GM19328 (cell line): ENCODE measurements at regions not wholly inside any gene's neighbourhood (a gene's known extent, or its start where the extent isn't known, plus 50 kb on each side); places are given as distances from the start of the nearest gene placed in this dataset.

Source experiments
- ATAC-seq: cut with Tn5 transposase; IDR thresholded peaks from one replicate; pipeline ENCODE4 v1.9.1; 2021; ENCODE audit warnings: mild to moderate bottlenecking, moderate library complexity; ENCODE audit not compliant: unreplicated experiment

- ATAC-seq: no peak
Measured at GRCh38 chr18:45119876-45120275, 439.2 kb downstream of the SETBP1 start.

- ATAC-seq: no peak
Measured at GRCh38 chr18:45121146-45121545, 440.5 kb downstream of the SETBP1 start.

DNA sequence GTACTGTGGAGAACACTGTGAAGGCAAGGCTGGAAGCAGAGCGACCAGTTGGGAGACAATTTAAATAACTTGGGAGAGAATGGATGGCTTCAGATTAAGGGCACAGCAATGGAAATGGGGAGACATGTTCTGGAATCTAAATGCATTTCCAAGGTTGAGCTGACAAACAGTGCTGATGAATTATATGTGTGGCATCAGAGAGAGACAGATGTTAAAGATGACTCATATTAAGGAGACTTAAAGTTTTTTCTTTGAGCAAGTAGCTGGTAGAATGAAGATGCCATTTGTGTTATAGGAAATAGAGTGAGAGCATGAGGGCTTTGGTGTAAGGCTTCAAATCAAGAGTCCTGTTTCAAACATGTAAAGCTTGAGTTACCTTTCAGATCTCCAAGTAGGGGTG is 441.8 kb downstream of the SETBP1 start:
- ATAC-seq: no peak

DNA sequence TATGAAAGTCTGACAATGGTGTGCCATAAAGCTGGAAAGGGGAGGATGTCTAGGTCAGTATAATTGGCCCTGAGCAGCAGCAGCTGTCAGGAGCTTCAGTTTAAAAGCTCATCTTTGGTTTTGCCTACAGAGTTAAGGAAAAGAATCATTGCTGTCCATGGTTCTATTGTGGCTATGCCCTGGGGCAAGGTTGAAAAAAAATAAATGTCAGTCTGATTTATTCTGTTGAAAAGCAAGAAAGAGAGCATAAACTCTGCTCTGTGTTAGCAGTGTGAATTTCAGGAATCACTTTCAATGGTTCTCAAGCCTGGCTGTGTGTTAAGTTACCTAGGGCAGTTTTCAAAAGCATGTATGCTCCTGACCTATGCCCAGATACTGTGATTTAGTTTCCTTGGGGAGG is 446.7 kb downstream of the SETBP1 start:
- ATAC-seq: no peak

- no peak for ATAC-seq
Measured at GRCh38 chr18:45133276-45133675, 452.6 kb downstream of the SETBP1 start.

GRCh38 chr18:45136381-45137086 is 455.8 kb downstream of the SETBP1 start:
- ATAC-seq: no peak

DNA sequence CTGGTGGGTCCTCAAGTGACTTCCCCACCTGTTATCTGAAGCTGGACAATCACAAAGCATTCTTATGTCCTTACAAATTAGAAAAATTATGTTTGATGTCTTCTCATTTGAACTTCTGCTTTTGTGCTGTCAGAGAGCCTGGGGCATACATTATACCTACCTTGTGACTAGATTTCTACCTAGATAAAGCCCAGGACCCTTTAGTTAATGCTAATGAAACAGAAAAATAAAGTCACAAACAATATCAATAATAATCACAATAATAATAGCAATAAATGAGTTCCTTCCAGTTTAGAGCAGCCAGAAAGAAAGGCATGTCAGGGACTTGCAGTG is 456.4 kb downstream of the SETBP1 start:
- no peak for ATAC-seq

DNA sequence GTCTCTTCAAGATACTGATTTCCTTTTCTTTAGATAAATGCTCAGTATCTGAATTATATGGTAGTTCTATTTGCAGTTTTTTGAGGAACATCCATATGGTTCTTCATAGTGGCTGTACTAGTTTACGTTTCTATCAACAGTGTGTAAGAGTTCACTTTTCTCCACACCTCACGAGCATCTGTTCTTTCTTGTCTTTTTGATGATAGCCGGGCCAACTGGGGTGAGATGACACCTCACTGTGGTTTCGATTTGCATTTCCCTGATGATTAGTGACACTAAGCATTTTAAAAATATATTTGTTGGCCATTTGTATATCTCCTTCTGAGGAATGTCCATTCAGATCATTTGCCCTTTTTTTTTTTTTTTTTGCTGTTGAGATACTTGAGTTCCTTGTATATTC is 458.8 kb downstream of the SETBP1 start:
- no peak for ATAC-seq

DNA sequence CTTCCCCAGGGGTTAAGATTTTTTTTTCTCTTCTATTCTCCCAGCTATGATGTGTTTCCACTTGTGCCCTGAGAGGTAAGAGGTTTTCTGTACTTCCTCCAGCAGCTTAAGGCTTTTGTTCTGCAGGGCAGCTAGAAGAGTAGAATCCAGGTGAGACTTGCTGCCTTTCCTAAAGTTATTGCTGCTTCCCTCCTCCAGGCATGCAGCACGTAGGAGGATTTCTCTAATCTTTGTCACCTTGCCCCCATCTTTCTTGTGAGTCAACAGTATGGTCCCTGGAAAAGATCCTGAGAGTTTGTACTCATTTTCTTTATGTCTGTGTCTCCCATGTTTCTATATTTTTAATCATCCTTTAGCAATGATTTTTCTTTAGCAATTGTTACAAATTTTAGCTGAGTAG is 462.2 kb downstream of the SETBP1 start:
- ATAC-seq: no peak

GRCh38 chr18:45149712-45150111 is 465.6 kb upstream of the SLC14A2 start:
- no peak for ATAC-seq

DNA sequence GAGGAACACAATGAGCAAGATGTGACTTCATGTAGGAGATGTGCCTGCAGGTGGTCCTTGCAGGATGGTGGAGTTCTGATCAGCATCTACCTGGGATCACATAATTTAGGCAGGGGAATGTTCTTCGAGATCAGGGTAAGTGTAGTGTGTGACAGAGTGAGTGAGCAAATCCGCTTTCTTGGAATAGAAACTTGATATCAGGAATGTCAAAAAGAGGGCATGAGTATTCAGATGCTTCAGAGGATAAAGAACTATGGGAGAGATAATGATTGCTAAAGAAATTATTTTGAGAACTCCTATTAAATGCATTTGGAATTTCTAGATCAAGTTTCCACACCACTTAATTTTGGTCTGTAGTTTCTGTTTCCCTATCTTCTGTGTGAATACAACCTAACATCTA is 463.6 kb upstream of the SLC14A2 start:
- no peak for ATAC-seq

DNA sequence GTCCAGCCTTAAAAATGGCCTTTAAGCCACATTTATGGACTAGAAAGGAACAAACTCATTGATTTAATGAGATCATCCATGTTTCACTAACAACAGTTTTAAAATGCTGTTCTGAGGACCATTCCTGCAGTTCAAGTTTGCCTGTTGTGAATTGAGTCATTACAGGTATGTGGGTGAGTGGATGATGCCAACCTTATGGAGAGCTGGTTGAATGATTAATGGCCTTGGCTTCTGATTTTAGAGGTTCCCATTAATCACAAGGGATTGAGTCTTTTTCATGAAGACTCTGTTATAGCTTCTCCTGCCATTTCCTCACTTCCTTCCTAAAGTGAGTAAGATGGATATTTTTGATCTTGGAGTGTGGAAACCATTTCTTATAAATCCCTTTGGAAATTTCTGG is 459.8 kb upstream of the SLC14A2 start:
- no peak for ATAC-seq

- ATAC-seq: no peak
Measured at GRCh38 chr18:45156946-45157345, 458.3 kb upstream of the SLC14A2 start.

DNA sequence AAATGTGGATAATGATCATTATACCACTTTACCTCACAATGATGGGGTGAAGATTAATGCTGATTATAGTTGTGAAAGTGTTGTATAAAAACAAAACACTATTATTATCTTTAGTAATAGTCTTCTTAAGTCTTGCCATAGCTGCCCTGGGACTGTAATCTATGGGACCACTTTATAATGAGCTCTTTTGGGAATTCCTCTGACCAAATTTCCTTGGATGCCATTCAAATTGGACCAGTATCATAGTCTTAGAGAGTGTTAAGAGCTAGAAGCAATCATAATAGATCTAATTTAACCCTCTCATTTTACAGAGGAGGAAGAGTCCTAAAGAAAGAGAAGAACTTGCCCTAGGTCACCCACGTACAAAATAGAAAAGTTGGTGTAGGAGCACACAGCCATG is 457.7 kb upstream of the SLC14A2 start:
- no peak for ATAC-seq

DNA sequence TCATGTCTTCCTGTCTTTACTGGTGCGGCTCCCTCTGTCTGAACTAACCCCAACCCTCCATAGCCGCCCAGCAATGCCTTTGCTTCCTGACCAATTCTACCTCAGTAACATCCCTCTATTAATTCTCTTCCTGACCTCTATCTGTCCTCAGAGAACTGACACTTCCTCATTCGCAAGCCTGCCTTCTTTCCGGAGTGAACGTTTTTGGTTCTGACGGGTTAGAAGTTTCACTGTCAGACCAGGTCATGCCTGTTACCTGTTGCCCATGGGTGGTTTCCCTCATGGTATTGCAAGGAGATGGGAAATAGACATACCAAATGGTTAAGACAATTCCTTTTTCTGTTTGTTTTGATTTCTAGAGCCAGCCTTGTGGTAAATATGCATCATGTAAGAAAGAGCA is 453.4 kb upstream of the SLC14A2 start:
- ATAC-seq: no peak

DNA sequence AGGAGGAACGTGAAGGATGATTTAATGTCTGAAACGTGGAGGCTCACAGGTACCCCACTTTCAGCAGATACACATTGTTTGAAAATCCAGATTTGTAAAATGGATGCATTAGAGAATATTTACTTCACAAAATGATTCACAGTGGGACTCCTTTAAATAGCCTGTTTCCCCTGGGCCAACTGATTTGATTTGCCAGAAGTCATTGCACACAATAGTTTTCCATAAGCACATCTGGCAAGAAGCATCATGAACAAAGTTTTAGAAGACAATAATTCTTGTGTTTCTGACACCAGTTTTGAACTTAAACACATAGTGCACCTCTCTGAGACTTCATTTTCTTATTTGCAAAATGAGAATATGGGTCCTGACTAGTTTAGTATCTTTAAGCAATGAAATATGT is 451.4 kb upstream of the SLC14A2 start:
- no peak for ATAC-seq

DNA sequence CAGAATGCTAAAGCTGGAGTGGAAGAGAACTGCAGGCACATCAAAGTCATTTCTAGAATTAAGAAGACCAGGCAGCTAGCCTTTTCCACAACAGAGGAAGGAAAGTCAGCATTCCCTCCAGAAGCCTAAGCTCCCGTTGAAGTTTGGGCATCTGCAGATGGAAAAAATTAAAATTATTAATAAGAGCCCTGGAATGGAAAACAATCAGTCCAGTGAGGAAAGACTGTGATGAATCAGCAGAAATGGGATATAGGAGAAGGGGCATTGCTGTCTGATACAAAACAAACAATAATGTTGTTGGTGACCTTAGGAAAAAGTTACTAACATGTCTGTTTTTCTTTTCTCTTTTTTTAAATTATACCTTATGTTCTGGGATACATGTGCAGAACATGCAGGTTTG is 450.7 kb upstream of the SLC14A2 start:
- ATAC-seq: no peak

DNA sequence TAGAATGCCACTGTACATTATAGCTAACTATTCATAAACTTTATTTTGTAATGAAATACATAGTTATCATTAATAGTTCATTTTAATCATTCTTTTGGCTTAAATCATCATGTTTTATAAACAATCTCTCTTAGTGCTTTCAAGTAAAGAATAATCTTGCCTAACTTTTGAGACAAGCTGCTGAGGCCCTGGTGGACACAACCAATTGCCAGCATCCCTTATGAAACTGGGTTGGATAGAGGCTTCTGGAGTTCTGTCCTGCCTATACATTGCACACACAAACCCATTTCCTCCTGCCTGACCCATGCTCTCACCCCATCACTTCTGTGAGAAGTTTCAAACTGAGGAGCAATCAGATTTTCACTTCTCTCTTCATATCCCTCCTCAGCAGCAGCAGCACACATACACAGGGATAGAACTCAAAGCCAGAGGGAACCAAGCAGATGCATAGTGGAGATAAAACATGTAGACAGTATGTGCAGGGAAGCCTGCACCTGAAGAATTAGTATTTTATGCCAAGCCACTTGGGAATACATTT is 450.0 kb upstream of the SLC14A2 start:
- ATAC-seq: no peak

DNA sequence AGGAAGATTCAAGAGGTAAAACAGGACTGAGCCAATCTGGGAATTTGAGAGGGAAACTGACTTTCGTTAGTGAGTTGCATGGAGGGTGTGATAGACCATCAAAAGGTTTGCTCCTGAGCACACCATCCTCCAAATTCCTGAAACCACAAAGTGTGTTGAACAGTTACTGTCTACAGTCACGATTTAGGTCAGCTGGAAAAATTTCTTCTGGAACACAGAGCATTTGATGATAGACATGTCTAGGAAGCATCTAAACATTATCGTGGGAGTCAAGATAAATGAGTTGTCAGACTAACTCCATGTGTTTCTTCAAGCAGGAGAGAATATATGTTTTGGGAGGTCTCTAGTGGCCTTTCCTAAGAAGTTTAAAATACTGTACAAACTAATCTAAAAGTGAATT is 449.4 kb upstream of the SLC14A2 start:
- ATAC-seq: no peak

DNA sequence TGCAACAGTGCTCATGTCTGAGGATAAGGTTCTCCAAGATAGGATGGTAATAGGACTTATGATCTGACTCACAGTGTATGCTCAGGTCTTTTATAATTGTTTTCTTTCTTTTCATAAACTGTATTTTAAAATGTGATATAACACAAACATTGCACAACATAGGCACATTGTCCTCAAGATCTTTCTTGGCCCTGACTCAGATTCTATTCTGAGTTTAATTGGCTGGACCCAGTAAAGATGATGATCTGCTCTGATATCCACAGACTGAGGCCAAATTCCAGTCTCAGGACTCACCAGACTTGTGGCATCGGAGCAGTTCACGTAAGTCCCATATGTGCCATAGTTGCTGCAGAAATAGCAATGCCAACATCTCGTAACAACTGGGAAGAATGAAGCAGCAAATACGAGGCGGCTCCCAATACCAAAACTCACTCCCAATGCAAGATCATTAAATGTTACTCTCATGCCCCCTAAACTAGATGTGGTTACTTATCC is 448.9 kb upstream of the SLC14A2 start:
- ATAC-seq: no peak

GRCh38 chr18:45166836-45167551 is 448.3 kb upstream of the SLC14A2 start:
- ATAC-seq: no peak

GRCh38 chr18:45167631-45168280 is 447.5 kb upstream of the SLC14A2 start:
- ATAC-seq: no peak
